Natural killer cell (primary cell): ENCODE measurements at regions not wholly inside any gene's neighbourhood (a gene's known extent, or its start where the extent isn't known, plus 50 kb on each side); places are given as distances from the start of the nearest gene placed in this dataset.

Experiments used
- ATAC-seq, 3 donors: fragments of 150-1000 bp in 2 of 3; fragments of 200-7000 bp in 1 of 3; cut with Tn5 transposase; 1 replicate in 1 of 3; 2 replicates in 2 of 3; pipeline ENCODE4 v1.10.0; 2021; ENCODE audit warnings: mild to moderate bottlenecking in 2 of 3, moderate library complexity in 2 of 3
- DNase-seq, 2 donors: peaks; one replicate each; pipeline versions ENCODE4 v3.0.0 to v3.0.0-alpha.2; 2013 to 2021; ENCODE audit warnings: mixed read lengths in 1 of 2
- H3K27ac ChIP-seq: one replicate; pipeline ENCODE4 v1.5.1; 2013; ENCODE audit warnings: mild to moderate bottlenecking, low read length
- H3K27me3 ChIP-seq: one replicate; pipeline ENCODE4 v1.6.1; 2013; ENCODE audit warnings: low read length; ENCODE audit not compliant: control insufficient read depth, insufficient read depth
- H3K36me3 ChIP-seq: one replicate; pipeline ENCODE4 v1.6.1; 2013; ENCODE audit warnings: low read length; ENCODE audit not compliant: control insufficient read depth, insufficient read depth
- H3K4me1 ChIP-seq: one replicate; pipeline ENCODE4 v1.6.1; 2013; ENCODE audit warnings: low read length; ENCODE audit not compliant: control insufficient read depth, insufficient read depth
- H3K4me3 ChIP-seq: one replicate; pipeline ENCODE4 v1.5.1; 2013; ENCODE audit warnings: low read length
- H3K9me3 ChIP-seq: one replicate; pipeline ENCODE4 v1.6.1; 2013; ENCODE audit warnings: low read length; ENCODE audit not compliant: control insufficient read depth, insufficient read depth
- H3K27ac Mint-ChIP-seq, 2 donors: one replicate each; pipeline ENCODE4 v1.8.0; 2022; ENCODE audit warnings: mild to moderate bottlenecking in 2 of 2, mixed read lengths in 2 of 2, moderate library complexity in 1 of 2
- H3K27me3 Mint-ChIP-seq, 2 donors: one replicate each; pipeline ENCODE4 v1.8.0; 2022; ENCODE audit warnings: low read depth in 2 of 2, mixed read lengths in 2 of 2
- H3K36me3 Mint-ChIP-seq: one replicate; pipeline ENCODE4 v1.8.0; 2022; ENCODE audit warnings: mixed read lengths
- H3K4me1 Mint-ChIP-seq, 2 donors: one replicate each; pipeline ENCODE4 v1.8.0; 2022; ENCODE audit warnings: mixed read lengths in 2 of 2
- H3K4me3 Mint-ChIP-seq: one replicate; pipeline ENCODE4 v1.8.0; 2022; ENCODE audit warnings: mild to moderate bottlenecking, moderate library complexity, mixed read lengths
- H3K9me3 Mint-ChIP-seq, 2 donors: one replicate each; pipeline ENCODE4 v1.8.0; 2022; ENCODE audit warnings: mixed read lengths in 2 of 2
- WGBS: methylation state at CpG from one replicate; pipeline ENCODE4 v1.1.7; 2013; ENCODE audit warnings: missing lambda C conversion rate; ENCODE audit not compliant: insufficient coverage; 5-methylcytosine and 5-hydroxymethylcytosine counted together
- intact Hi-C: fragments of 100-400 bp; cut with micrococcal nuclease; formaldehyde crosslinking; loops from one replicate; pipeline ENCODE4 v1.14.2; 2022
- TF ChIP-seq, protein P1 (sequence below): fragments of 200-600 bp; IDR thresholded peaks from one replicate; pipeline ENCODE4 v1.8.0; 2022; ENCODE audit warnings: antibody characterized with exemption

DNA sequence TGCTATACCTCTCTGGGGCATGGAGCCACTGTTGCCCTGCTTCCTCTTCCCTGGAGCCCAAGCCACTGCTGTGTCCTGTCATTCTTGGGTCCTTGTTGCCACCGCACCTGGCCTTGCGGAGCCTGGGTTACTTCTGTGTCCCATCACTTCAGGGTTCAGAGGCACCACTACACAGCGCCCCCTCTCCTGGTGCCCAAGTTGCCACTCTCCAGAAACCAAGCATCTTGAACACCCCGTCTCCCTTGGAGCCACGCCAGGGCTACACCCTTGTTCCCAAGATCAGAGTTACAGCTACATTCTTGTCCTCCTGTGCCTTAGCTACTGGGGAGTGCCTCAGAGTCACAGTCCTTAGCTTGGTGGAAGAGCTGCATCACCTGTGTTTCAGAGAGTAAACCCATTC, 147.2 kb upstream of the CD180 start:
- Mint-ChIP-seq H3K27ac (no peak overlapping the region), H3K9me3 (peaks cover 0 to 6% of the 10 kb centered on the region in 2 donors), H3K4me1 (no peaks in the 10 kb centered on the region), H3K27me3 (peaks cover 10 to 30% of the 10 kb centered on the region in 2 donors), H3K36me3 (peaks cover 10% of the 10 kb centered on the region), H3K4me3 (no peak overlapping the region)
- WGBS = 86% methylated on average over 5 of the region's 5 CpGs
- Histone ChIP-seq H3K36me3 (no peaks in the 10 kb centered on the region), H3K27ac (no peak overlapping the region), H3K4me3 (no peak overlapping the region), H3K27me3 (no peaks in the 10 kb centered on the region), H3K9me3 (peaks cover 4% of the 10 kb centered on the region), H3K4me1 (no peaks in the 10 kb centered on the region)
- DNase-seq = no peak
- TF ChIP-seq, protein P1, sequence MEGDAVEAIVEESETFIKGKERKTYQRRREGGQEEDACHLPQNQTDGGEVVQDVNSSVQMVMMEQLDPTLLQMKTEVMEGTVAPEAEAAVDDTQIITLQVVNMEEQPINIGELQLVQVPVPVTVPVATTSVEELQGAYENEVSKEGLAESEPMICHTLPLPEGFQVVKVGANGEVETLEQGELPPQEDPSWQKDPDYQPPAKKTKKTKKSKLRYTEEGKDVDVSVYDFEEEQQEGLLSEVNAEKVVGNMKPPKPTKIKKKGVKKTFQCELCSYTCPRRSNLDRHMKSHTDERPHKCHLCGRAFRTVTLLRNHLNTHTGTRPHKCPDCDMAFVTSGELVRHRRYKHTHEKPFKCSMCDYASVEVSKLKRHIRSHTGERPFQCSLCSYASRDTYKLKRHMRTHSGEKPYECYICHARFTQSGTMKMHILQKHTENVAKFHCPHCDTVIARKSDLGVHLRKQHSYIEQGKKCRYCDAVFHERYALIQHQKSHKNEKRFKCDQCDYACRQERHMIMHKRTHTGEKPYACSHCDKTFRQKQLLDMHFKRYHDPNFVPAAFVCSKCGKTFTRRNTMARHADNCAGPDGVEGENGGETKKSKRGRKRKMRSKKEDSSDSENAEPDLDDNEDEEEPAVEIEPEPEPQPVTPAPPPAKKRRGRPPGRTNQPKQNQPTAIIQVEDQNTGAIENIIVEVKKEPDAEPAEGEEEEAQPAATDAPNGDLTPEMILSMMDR = no peak
- no peak for ATAC-seq
- intact Hi-C loops = no loop called here

DNA sequence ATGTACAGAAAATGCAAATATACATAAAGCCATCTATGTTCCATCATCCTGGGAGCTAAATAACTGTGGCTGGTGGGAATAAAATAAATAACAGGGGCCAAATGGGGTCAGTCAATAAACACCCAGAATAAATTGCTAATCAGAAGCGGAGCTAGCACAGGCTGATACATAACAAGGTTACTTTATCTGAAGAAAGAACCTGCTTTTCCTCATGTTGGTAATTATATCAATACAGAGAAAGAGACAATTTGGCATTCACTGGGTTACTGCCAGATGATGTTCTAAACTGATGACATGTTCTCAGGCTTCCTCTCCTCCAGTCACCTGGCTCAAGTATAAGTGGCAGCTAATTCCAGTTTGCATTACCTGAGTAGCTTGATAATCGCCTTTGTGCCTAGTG, 144.9 kb upstream of the CD180 start:
- peaks cover 8 to 22% of the 10 kb centered on the region in 2 donors for H3K27me3 Mint-ChIP-seq
- TF ChIP-seq, protein P1 = no peak
- Histone ChIP-seq H3K27me3 (no peaks in the 10 kb centered on the region), H3K36me3 (no peaks in the 10 kb centered on the region), H3K4me3 (no peak overlapping the region), H3K9me3 (peaks cover 4% of the 10 kb centered on the region), H3K27ac (no peak overlapping the region), H3K4me1 (no peaks in the 10 kb centered on the region)
- no peak overlapping the region for H3K4me3 Mint-ChIP-seq
- WGBS = 100% methylated on average over 2 of the region's 2 CpGs
- no peak for ATAC-seq
- DNase-seq = no peak
- intact Hi-C loops = no loop called here
- peaks cover 10% of the 10 kb centered on the region for H3K36me3 Mint-ChIP-seq
- no peak overlapping the region for H3K27ac Mint-ChIP-seq
- H3K4me1 Mint-ChIP-seq = no peaks in the 10 kb centered on the region
- peaks cover 0 to 6% of the 10 kb centered on the region in 2 donors for H3K9me3 Mint-ChIP-seq

DNA sequence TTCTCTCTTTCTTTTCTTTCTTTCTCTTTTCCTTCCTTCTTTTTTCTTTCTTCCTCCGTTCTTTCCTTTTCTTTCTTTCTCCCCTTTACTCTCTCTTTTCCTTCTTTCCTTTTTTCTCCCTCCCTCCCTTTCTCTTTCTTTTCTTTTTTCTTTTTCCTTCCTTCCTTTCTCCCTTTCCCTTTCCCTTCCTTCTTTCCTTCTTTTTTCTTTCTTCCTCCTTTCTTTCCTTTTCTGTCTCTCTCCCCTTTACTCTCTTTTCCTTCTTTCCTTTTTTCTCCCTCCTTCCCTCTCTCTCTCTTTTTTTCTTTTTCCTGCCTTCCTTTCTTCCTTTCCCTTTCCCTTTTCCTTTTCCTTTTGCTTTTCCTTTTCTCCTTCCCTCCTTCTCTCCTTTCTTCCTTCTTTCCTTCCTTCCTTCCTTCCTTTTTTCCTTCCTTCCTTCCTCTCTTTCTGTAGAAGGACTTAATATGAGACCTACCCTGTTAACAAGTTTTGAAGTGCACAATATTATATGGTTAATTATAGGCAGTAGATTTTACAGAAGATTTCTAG, 142.7 kb upstream of the CD180 start:
- H3K36me3 Mint-ChIP-seq = peaks cover 4% of the 10 kb centered on the region
- H3K27me3 Mint-ChIP-seq = peaks cover 8 to 22% of the 10 kb centered on the region in 2 donors
- no peak overlapping the region for H3K4me3 Mint-ChIP-seq
- intact Hi-C loops = no loop called here
- DNase-seq (no peak), ATAC-seq (no peak)
- no peaks in the 10 kb centered on the region for H3K9me3 Mint-ChIP-seq
- Histone ChIP-seq H3K4me3 (no peak overlapping the region), H3K4me1 (no peaks in the 10 kb centered on the region), H3K9me3 (no peaks in the 10 kb centered on the region), H3K27ac (no peak overlapping the region), H3K36me3 (no peaks in the 10 kb centered on the region), H3K27me3 (no peaks in the 10 kb centered on the region)
- 91% methylated on average over 1 of the region's 1 CpG for WGBS
- H3K27ac Mint-ChIP-seq = no peak overlapping the region
- H3K4me1 Mint-ChIP-seq = no peaks in the 10 kb centered on the region
- TF ChIP-seq, protein P1 = no peak

DNA sequence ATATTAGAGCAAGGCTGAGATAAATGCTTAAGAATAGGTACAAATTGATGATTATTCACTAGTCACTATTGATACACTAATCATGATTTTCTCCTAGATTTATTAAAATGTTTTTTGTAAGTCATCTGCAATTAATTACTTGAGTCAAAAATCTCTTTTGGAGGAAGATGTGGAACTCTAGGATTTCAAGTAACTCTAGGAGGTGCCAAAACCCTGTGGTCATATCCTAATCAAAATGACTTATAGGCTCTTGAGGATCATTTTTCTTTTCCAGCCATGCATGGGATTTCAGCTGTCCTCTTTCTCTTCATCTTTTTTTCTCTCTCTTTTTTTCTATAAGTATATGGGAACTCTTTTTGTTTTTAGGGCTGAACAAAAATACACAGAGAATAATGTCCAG, 141.8 kb upstream of the CD180 start:
- Mint-ChIP-seq H3K36me3 (no peaks in the 10 kb centered on the region), H3K27ac (no peak overlapping the region), H3K4me3 (no peak overlapping the region), H3K27me3 (peaks cover 7 to 22% of the 10 kb centered on the region in 2 donors), H3K9me3 (no peaks in the 10 kb centered on the region), H3K4me1 (no peaks in the 10 kb centered on the region)
- Histone ChIP-seq H3K27ac (no peak overlapping the region), H3K4me1 (no peaks in the 10 kb centered on the region), H3K9me3 (no peaks in the 10 kb centered on the region), H3K27me3 (no peaks in the 10 kb centered on the region), H3K4me3 (no peak overlapping the region), H3K36me3 (no peaks in the 10 kb centered on the region)
- no peak for DNase-seq
- intact Hi-C loops = no loop called here
- TF ChIP-seq, protein P1 = no peak
- no peak for ATAC-seq
